ENCODE measurements at regions not wholly inside any gene's neighbourhood (a gene's known extent, or its start where the extent isn't known, plus 50 kb on each side); places are given as distances from the start of the nearest gene placed in this dataset. TPM values are rescaled to one million over a fixed set of nuclear protein-coding genes. Genes with fewer than 3 reads are reported as not detected.
A peak's percentile ranks its signal among the peaks of the same experiment; 100 is the strongest.
"Not testable (repeated sequence)": the region's sequence is repeated elsewhere in the genome, so short reads cannot be mapped to it uniquely, and the experiment has no call there.

DNA sequence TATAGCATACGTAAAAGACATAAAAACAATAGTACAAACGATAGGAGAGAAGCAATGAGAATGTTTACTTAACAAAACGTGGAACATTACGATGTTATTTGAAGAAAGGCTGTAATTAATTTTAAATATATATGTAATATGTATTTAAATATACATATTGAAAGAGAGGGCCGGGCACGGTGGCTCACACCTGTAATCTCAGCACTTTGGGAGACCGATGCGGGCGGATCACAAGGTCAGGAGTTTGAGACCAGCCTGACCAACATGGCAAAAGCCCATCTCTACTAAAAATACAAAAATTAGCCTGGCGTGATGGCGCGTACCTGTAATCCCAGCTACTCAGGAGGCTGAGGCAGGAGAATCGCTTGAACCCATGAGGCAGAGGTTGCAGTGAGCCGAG is 605.3 kb downstream of the PYDC2 start:
- not testable (repeated sequence) for H3K4me1 ChIP-seq (ENCODE audit: control insufficient read depth, insufficient read depth, low read length); DNase-seq (ENCODE audit: low read depth in 4 of 6, low spot score in 6 of 6); H3K27ac ChIP-seq (ENCODE audit: low read depth, low read length); H3K36me3 ChIP-seq (ENCODE audit: control insufficient read depth, insufficient read depth, low read length); H3K27me3 ChIP-seq (ENCODE audit: control insufficient read depth, insufficient read depth, low read length); H3K4me3 ChIP-seq (ENCODE audit: low read depth, low read length); H3K9me3 ChIP-seq (ENCODE audit: control insufficient read depth, insufficient read depth, low read length)
- WGBS (ENCODE audit: insufficient coverage): no CpG with 5 or more reads among the region's 14 CpGs

DNA sequence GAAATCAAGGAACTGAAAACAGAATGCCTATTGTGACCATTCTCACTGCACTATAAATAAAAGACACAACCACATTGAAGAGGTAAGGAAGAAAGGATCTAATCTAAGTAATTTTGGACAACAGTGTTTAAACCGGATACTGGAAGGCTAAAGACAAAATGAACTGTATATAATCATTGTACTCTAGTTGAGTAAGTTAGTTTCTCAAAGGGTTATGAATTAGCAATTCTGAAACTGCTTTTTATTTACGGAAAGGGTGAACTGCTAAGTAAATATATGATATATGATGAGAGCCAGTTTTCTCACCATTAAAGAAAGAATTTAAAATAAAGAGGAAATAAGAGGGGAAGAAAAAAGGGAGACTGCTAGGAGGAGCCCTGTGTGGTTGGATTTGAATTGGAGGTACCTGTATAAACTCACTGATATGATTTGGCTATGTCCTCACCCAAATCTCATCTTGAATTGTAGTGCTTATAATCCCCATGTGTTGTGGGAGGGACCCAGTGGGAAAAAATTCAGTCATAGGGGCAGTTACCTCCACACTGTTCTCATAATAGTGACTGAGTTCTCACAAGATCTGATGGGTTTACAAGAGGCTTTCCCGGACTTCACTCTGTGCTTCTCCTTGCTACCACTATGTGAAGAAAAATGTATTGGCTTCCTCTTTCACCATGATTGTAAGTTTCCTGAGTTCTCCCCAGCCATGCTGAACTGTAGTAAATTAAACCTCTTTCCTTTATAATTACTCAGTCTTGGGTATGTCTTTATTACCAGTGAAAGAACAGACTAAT is 607.7 kb downstream of the PYDC2 start:
- WGBS (ENCODE audit: insufficient coverage): no CpG with 5 or more reads among the region's 3 CpGs
- Histone ChIP-seq H3K4me3 (ENCODE audit: low read depth, low read length) (no peak overlapping the region), H3K27ac (ENCODE audit: low read depth, low read length) (no peak overlapping the region), H3K27me3 (ENCODE audit: control insufficient read depth, insufficient read depth, low read length) (no peaks in the 10 kb centered on the region), H3K9me3 (ENCODE audit: control insufficient read depth, insufficient read depth, low read length) (no peaks in the 10 kb centered on the region), H3K4me1 (ENCODE audit: control insufficient read depth, insufficient read depth, low read length) (peaks cover under 1% of the 10 kb centered on the region), H3K36me3 (ENCODE audit: control insufficient read depth, insufficient read depth, low read length) (no peaks in the 10 kb centered on the region)
- DNase-seq (ENCODE audit: low read depth in 4 of 6, low spot score in 6 of 6): no peak

DNA sequence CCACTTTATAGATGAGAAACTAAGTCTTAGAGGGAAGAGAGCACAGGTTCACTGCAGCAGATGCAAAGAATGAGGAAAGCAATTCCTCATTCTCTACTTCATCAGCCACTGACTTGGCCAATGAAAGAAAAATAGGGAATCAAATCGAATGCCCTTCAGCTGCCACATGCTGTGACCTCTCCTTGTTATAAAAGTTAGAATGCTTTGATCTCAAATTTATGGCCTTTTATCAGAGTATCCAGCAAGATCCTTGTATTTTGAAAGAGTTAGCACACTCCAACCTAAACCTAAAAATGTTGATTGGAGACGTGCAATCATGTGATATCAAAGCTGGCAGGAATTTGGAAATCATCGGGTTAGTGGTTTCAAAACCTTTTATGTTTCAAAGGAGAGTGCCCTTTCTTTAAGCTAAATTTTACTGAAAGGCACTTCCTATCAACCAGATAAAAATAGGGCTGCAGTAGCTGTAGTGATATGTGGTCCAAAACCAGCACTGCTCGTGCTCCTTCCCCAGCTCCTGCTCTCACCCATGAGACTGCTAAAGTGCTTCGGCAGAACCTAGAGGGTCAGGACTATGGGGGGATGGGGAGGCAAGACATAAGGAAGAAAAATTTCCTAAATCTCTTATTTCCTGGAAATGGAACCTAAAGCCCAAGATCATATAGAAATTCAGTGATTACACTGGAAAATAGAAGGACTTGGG is 617.0 kb downstream of the PYDC2 start:
- no CpG with 5 or more reads among the region's 5 CpGs for WGBS (ENCODE audit: insufficient coverage)
- Histone ChIP-seq H3K27ac (ENCODE audit: low read depth, low read length) (no peak overlapping the region), H3K27me3 (ENCODE audit: control insufficient read depth, insufficient read depth, low read length) (no peaks in the 10 kb centered on the region)

DNA sequence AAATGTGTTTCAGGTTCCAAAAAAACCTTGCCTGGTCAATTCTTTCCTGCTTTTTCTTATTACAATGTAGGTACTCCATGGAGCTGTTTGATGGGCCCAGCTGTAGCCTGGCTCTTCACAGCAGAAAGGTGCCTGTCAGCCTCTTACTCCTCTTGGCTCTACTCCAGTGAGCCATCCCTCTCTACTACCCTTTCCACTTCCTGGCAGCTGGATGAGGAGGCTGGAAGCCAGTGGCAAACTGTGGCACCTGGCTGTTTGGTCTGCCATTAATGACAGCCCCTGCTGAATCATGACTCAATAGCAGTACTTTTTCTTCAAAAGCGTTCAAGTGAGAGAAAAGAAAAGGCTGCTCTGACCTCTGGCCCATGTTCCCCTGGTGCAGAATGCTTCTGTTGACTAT is 618.1 kb downstream of the PYDC2 start:
- 33% methylated on average over 1 of the region's 1 CpG for WGBS (ENCODE audit: insufficient coverage)
- no peaks in the 10 kb centered on the region for H3K27me3 ChIP-seq (ENCODE audit: control insufficient read depth, insufficient read depth, low read length)
- no peaks in the 10 kb centered on the region for H3K4me1 ChIP-seq (ENCODE audit: control insufficient read depth, insufficient read depth, low read length)
- no peaks in the 10 kb centered on the region for H3K36me3 ChIP-seq (ENCODE audit: control insufficient read depth, insufficient read depth, low read length)
- no peak overlapping the region for H3K4me3 ChIP-seq (ENCODE audit: low read depth, low read length)
- no peaks in the 10 kb centered on the region for H3K9me3 ChIP-seq (ENCODE audit: control insufficient read depth, insufficient read depth, low read length)
- no peak overlapping the region for H3K27ac ChIP-seq (ENCODE audit: low read depth, low read length)
- no peak for DNase-seq (ENCODE audit: low read depth in 4 of 6, low spot score in 6 of 6)

More for the DNA sequence above, 617.0 kb downstream of the PYDC2 start:
- Histone ChIP-seq H3K9me3 (ENCODE audit: control insufficient read depth, insufficient read depth, low read length) (no peaks in the 10 kb centered on the region), H3K4me3 (ENCODE audit: low read depth, low read length) (no peak overlapping the region), H3K4me1 (ENCODE audit: control insufficient read depth, insufficient read depth, low read length) (no peaks in the 10 kb centered on the region), H3K36me3 (ENCODE audit: control insufficient read depth, insufficient read depth, low read length) (no peaks in the 10 kb centered on the region)
- DNase-seq (ENCODE audit: low read depth in 4 of 6, low spot score in 6 of 6): no peak

DNA sequence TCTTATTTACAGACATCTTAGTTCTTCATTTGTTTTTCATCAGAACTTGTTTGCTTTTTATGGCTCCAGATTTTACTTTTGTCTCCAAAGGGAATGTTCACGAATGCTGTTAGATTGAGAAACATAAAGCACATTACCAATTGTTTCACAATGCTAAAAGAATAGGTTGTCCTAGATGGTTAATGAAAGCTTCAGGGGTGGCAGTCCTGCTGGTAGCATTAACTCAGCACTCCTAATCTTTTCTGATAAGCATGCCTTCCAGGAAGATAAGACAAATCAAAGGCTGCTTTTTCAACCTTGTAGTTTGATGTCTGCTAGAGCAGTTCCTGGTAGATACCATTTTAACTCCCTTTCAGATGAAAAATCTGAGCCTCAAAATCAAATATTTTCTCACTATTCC is 619.4 kb downstream of the PYDC2 start:
- Histone ChIP-seq H3K9me3 (ENCODE audit: control insufficient read depth, insufficient read depth, low read length) (peaks cover 1% of the 10 kb centered on the region), H3K4me1 (ENCODE audit: control insufficient read depth, insufficient read depth, low read length) (no peaks in the 10 kb centered on the region), H3K27ac (ENCODE audit: low read depth, low read length) (no peak overlapping the region), H3K27me3 (ENCODE audit: control insufficient read depth, insufficient read depth, low read length) (no peaks in the 10 kb centered on the region), H3K36me3 (ENCODE audit: control insufficient read depth, insufficient read depth, low read length) (no peaks in the 10 kb centered on the region), H3K4me3 (ENCODE audit: low read depth, low read length) (no peak overlapping the region)
- DNase-seq (ENCODE audit: low read depth in 4 of 6, low spot score in 6 of 6): peak in 1 of 6 donors; percentile 54
- no CpG with 5 or more reads among the region's 1 CpG for WGBS (ENCODE audit: insufficient coverage)

DNA sequence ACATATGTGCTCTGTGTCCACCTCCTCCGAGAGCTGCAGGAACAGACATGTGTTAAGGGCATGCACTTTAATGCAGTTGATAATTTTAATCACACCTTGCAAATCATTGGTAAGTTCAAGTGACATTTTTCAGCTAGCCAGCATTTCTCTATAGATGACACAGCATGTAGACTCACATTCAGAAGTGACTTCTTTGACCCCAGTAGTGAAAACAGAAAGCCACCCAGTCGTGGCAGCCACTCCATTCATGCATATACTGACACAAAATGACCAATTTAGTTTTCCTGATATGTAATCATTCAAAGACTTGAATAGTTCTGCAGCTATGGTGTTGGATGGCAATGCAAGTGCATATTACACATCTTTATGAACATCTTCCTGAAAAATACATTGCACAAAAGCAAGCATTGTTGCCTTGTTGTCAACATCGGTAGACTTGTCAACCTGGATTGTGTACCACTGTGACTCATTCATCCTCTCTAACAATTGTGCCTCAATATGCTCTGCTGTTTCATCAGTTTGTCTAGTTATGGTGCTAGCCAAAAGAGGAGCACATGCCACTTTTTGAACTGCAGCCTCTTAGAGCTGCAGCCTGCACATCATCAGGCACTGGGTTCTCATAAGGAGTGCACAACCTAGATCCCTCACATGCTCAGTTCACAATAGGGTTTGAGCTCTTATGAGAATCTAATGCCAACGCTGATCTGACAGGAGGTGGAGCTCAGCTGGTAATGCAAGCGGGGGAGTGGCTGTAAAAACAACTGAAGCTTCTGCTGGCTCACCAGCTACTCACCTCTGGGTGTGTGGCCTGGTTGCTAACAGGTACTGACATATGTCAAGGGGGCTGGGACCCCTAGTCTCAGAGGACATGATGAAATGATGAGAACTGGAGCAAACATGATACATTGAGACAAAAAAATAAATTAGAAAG is 622.0 kb downstream of the PYDC2 start:
- peaks cover 1% of the 10 kb centered on the region for H3K9me3 ChIP-seq (ENCODE audit: control insufficient read depth, insufficient read depth, low read length)
- H3K36me3 ChIP-seq (ENCODE audit: control insufficient read depth, insufficient read depth, low read length): no peaks in the 10 kb centered on the region
- DNase-seq (ENCODE audit: low read depth in 4 of 6, low spot score in 6 of 6): no peak
- no peak overlapping the region for H3K27ac ChIP-seq (ENCODE audit: low read depth, low read length)
- no peak overlapping the region for H3K4me3 ChIP-seq (ENCODE audit: low read depth, low read length)
- H3K4me1 ChIP-seq (ENCODE audit: control insufficient read depth, insufficient read depth, low read length): no peaks in the 10 kb centered on the region
- WGBS (ENCODE audit: insufficient coverage): 72% methylated on average over 2 of the region's 5 CpGs
- no peaks in the 10 kb centered on the region for H3K27me3 ChIP-seq (ENCODE audit: control insufficient read depth, insufficient read depth, low read length)

Small RNAs in the stretch of these regions (small RNA-seq; reads per million reads assigned to genes)
- not detected for gene RF00019 (ENCODE audit: low replicate concordance)
